GM21786 (cell line): ENCODE measurements at regions not wholly inside any gene's neighbourhood (a gene's known extent, or its start where the extent isn't known, plus 50 kb on each side); places are given as distances from the start of the nearest gene placed in this dataset.
"Not testable (repeated sequence)": the region's sequence is repeated elsewhere in the genome, so short reads cannot be mapped to it uniquely, and the experiment has no call there.

Source experiments
- ATAC-seq: cut with Tn5 transposase; IDR thresholded peaks from one replicate; pipeline ENCODE4 v1.9.1; 2021; ENCODE audit not compliant: unreplicated experiment

DNA sequence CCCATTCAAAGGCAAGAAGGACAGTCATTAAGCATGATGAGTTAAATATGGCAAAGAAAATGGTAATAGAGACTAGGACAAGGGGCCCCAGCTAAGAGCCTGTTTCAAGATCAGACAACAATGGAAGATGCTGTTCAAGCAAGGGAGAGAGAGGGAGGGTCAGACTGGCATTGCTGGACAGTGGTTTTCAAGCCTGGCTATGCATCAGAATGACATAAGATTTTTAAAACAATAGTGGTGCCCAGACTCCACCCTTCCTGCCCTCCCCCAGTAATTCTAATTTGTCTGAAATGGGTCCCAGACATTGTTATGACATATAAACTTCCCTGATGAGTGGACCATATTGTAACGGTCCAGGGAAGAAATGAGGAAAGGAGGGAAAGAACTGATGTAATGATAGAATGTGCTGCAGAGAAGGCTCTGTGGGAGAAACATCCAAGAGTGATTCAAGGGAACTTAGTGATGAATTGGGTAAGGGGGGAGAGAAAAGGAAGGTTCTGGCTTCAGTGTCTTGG, 112.9 kb upstream of the TRIB2 start:
- no peak for ATAC-seq

DNA sequence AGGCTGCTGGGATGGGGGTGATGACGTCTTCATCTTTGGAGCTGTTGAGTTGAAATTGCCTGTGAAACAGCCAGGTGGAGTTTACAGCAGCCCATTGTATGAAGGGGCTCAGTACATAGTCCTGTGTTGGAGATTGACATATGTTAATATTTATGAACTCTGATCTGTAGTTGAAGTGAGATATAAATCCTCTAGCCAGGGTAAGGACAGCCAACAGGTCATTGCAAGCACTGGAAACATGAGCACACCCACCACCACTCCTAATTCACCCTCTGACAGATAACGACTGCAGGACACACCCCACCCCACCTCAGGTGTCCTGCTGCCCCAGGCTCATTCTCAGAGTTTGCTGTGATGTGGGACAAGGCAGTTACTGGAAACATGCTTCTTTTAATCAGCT, 112.4 kb upstream of the TRIB2 start:
- ATAC-seq = no peak

DNA sequence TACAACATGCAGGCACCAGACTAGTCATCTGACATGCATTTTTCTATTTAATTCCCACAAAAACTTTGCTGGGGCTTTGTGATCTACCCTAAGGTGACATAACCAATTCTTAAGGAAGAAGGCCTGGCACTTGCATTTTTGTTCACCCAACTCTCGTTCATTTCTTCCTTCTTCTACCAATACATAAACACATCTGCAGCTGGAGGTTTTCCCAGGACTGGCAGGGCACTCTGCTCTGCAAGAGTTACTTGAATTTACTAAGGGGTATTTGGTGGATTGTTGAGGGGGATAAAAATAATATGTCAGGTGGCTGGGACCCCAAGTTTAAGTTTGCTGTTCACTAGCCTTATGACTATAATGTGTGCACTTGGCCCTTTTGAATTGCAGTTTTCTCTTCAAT, 111.4 kb upstream of the TRIB2 start:
- no peak for ATAC-seq

DNA sequence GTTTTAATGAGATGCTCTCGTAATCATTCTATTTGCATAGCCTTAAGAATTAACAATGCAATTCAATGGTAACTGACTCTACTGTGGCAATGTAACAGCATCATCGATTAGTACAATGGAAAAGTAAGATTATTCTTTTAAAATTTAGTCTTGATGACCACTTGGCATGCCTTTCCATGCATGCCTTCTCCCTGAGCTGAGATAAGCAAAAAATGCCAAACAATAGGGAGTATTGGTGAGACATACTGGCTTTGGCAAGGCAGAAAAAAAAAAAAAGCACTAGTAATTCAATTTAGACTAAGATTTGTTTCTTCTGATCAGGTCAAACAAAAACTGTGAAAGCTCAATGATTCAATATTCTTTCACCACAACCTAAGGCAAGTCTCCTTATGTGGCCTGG, 110.8 kb upstream of the TRIB2 start:
- no peak for ATAC-seq

DNA sequence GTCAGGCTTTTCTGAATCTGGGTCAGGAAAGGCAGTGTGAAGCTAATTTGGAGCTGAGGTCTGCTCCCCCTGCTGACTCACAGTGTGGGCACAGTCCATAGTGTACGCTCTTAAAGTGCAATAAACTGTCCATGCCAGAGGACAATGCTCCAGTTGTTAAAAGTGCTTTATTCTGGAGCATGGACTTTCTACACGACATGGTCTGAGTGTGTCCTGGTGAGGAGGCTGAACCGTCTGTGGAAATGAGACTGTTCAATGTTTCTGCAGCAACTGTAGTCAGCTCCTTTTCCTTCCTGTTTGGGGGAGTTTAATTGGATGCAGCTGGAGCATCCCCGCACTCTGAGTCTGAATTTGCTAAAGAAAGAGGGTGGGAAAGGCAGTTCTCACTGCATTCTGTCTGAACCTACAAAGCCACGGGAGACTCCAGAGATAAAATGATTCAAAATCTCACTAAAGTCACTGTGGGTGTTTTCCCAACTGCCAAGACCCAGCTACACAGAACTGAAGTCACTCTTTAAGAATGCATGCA, 110.2 kb upstream of the TRIB2 start:
- ATAC-seq = no peak

DNA sequence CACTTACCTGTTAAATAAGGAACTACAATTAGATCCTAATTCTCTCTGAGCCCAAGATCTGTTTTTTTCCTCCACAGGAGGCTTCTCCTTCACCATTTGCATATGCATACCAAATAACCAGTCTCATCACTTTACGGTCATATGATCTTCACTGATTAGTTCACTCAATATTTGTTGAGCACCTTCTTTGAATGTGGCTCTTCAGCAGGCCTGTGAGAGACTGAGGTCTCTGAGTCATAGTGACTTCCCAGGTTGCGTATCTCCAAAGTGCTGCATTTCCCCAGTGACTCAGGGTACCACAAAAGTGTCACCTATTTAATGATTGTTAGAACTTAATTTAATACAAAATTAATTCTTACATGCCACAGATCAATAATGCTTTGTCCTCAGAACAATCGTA, 108.8 kb upstream of the TRIB2 start:
- no peak for ATAC-seq

DNA sequence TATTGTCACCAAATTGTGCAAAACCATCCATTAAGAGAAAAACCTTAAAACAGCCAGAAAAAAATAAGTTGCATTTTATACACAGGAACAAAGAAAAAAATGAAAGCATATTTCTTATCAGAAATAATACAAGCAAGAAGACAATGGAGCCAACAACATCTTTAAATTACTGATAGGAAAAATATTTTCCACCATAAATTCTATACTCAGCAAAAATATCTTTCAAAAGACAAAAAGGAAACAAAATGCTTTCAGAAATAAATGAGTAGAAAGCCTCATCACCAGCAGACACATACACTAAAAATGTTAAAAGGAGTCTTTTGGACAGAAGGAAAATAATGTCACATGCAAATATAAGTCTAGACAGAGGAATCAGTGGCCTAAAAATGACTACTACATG, 106.4 kb upstream of the TRIB2 start:
- ATAC-seq = no peak

DNA sequence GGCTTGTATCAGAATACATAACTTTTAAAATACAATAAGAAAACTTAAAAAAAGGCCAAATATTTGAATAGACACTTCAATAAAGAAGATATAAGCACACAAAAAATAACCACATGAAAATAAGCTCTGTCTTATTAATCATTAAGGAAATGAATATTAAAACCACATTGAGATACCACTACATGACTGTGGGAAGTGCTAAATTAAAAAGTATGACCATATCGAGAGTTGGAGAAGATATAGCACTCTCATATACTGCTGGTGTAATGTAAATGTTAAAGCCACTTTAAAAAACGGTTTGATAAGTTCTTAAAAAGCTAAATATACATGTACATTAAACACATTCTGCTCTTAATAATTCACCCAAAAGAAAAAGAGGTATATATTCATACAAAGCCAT, 104.6 kb upstream of the TRIB2 start:
- ATAC-seq = no peak

DNA sequence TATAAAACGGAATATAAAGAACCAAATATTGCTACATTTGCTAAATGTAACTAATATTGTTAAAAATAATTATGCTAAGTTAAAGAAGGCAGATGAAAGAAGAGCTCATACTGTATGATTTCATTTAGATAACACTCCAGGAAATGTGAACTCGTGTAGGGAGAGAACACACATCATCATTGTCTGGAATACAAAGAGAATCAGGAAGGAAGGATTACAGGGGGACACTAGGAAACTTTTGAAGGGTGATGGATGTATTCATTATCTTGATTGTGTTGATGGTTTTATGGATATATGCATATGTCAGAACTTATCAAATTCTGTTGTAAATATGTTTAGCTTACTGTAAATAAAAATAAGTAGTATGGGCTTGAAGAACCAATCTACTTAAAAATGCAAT, 104.1 kb upstream of the TRIB2 start:
- no peak for ATAC-seq

DNA sequence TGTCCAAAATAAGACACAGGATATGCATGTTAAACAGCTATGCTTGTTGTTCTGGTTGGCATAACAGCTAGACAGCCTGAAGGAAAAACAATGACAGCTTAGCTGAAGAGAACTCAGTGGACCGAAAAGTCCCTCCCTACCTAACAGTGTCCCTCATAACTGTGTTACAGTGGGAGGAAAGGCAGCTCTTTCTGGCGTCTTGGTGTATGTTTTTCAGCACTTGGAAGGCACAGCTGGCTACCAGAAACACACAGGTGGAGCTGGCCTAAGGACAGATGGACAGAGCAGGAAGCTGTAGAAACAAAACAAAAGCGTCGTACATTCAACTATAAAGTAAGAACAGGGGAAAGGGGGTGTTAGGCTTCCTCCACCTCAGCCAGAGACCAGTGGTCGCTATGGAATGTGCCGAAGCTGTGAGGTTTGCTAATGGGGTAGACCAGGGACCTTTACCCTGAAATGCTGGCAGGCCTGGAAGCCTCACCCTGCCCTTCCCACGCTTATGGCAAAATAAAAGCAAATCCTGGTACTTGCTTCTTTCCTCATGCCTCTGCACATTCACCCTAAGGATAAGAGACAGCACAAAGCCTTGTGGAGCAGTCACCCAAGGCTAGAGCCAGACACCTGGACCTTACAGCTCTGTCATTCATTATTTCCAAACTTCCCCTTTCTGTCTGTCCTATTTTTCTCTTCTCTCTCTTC, 103.5 kb upstream of the TRIB2 start:
- ATAC-seq = no peak

DNA sequence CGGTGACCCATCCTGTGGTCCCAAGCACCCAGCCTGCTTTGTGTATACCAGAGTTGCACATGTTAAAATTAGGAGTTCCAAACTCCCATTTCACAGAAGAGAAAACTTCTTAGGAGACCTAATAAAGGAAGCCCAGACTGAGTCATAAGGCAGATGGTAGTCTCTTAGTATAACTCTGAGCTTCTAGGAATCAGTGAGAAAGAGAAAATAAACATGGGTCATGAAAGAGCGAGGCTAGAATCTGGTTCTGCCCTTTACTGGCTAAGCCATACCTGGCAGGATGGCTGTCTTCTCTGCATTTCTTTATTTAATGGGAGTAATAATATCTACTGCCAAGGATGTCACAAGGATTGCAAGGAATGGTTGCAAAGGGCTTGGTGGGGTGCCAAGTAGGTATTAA, 101.2 kb upstream of the TRIB2 start:
- no peak for ATAC-seq

DNA sequence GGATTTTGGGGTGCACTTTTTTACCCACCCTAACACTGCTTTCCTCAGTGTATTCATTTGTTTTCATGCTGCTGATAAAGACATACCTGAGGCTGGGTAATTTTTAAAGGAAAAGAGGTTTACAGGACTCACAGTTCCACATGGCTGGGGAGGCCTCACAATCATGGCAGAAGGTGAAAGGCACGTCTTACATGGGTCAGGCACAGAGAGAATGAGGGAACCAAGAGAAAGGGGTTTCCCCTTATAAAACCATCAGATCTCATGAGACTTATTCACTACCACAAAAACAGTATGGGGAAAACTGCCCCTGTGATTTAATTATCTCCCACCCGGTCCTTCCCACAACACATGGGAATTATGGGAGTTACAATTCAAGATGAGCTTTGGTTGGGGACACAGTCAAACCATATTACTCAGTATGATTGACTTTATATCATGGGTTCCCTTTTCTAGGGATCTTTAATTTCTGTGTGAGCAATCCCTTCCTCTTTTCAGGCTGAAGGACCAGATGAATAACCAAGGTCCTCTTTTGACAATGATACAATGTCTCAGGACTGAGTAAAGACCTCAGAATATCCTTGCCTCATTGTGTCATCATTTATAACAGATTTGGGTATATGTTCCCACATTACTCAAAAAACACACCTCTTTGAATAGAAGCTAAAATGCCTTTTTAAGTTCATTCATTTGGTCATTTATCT, 100.1 kb upstream of the TRIB2 start:
- no peak for ATAC-seq

DNA sequence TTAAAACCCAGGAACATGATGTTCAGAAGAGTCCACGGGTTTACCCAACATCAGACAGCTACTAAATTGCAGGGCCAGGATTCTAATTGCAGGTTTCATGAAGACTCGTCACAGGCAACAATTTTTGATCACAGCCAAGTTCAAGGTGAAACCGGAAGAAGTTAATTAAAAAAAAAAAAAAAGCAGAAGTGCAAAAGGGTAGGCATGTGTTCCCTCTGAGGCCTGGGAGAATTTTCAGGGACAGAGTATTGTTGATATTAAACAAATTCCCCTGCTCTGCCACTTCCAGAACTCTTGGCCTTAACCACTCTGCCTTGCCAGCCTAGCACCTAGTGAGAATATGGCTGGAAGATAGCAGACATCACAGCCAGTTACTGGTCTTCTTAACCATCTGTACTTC, 99.4 kb upstream of the TRIB2 start:
- ATAC-seq = no peak

DNA sequence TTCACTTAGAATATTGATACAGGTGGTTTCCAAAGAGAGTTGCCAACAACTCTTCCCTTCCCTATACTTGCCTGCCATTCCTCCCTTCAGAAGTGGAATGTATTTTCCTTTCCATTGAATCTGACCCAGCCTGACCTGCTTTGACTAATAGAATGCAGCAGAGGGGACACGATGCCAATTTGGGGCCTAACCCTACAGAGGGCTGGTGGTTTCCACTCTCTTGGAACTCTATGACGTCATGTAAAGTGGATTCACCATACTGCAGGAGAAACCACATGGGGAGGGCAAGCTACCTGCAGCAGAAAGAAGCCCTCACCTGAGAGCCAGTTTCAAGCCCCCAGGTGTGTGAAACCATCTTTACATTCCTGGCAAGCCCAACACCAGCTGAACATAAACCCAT, 98.9 kb upstream of the TRIB2 start:
- no peak for ATAC-seq

DNA sequence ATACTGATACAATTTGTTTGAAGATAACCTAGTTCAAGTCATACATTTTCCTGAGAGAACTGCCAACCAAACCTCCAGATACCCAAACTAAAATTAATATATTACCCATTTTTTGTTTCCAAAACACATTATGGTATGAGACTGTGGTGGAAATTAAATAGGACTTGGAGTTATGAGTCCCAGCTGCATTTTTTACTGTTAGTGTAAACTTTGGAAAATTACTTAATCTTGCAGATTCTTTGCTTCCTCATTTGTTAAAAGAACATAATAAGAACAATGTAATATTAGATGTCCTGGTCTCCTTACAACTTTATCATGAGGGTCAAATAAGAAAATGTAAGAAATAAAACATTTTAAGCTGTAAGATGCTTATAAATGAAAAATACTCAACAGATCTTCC, 98.2 kb upstream of the TRIB2 start:
- no peak for ATAC-seq

DNA sequence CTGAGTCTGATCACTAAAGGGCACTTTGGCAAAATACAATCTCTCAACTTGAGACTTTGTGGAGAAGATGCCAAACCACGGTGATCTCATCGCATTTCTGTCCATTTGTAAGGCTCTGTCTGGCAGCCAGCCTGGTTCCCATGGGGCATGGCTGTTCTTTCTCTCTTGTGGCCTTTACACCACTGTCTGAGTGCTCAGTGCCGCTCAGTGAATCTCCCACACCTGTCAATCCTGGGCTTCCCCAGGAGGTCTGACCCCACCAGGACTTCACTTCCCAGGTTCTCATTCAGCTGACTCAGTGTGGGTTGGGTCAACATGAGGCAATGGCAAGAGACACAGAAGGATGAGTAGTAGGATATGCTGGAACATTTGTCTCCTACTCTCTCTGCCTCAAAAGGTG, 96.8 kb upstream of the TRIB2 start:
- no peak for ATAC-seq

DNA sequence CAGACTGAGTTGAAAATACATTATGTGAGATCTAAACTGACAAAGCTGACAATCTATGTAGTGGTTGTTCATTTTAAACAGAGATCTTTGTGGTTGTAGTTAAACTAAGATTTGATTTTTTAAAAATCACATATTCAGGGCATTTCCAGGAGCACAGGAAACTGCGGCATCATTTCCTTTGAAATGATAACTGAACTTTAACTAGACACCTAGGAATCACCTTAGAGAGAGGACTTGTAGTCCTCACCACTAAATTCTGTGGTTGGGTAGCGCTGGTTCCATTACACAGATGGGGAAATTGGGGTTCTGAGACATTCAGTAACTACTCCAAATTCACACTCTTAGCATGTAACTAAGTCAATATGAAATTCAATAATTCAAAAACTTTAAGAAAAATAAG, 96.0 kb upstream of the TRIB2 start:
- ATAC-seq = no peak

DNA sequence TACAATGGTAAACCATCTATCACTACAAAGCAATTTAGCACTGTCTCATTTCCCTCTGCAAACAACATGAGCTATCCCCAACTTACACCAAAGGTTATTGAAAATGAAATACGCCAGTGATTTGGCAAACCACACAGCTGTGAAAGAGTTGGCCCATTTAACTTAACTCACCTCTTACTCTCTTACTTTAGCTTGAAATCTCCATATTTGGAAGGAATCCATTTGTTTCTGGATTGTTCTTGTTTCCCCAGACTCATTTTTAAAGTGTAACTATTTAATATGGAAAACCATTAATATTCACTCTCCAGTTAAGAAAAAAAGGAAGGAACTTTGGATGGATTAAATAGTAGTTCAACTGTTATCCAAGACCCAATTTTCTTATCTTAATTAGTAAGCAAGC, 93.7 kb upstream of the TRIB2 start:
- no peak for ATAC-seq

DNA sequence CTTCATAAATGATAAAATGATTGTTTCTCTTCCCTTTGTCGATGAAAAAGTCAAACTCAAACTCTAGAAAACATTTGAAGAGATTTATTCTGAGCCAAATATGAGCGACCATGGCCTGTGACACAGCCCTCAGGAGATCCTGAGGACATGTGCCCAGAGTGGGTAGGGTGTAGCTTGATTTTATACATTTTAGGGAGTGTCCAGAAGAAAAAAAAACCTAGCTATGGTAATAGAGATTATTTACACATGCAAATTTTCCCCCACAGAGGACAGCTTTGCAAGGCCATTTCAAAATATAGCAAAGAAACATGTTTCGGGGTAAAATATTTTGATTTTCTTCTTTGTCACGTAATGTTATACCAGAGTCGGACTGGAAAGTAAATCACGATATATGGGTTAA, 92.4 kb upstream of the TRIB2 start:
- no peak for ATAC-seq

DNA sequence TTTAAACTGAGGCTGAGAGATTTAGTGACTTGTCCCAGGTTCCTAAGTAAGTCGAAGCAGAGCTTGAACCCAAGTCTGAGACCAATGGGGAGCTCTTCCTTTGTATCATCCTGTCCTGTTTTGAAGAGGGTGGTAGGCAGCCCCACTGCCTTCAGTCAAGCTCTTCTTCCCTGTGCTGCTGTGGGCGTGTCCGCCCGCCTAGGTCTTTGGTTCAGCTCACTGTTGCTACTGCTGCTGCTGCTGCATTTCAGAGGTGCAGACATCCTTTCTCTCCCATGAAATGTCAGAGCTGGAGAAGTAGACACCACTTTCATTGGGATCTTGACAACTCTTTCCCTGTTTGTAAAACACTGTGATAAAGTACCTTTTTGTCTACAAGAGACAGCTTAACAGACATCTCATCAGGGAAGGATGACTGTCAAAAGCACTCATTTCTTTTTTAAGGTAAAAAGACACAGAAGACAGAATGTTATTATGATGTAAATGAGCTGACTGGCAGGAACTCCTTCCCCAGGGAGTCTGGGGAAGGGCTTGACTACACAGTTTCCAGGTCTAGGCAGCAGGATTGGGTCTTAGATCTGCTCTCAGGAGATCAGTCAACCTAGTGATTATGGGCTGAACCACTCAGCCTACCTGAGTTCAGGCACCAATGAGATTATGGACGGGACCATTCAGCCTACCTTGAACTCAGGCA, 91.7 kb upstream of the TRIB2 start:
- no peak for ATAC-seq

DNA sequence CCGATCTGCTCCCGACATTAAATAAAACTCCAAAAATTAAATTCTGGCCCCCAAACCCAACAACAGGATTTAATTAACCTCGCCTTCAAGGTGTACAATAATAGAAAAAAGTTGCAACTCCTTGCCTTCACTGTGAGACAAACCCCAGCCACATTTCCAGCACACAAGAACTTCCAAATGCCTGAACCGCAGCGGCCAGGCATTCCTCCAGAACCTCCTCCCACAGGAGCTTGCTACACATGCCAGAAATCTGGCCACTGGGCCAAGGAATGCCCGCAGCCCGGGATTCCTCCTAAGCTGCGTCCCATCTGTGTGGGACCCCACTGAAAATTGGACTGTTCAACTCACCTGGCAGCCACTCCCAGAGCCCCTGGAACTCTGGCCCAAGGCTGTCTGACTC, 88.2 kb upstream of the TRIB2 start:
- not testable (repeated sequence) for ATAC-seq
